Prostate gland (tissue), 2 donors: ENCODE measurements at regions not wholly inside any gene's neighbourhood (a gene's known extent, or its start where the extent isn't known, plus 50 kb on each side); places are given as distances from the start of the nearest gene placed in this dataset.
A peak's percentile ranks its signal among the peaks of the same experiment; 100 is the strongest.
"Not testable (repeated sequence)": the region's sequence is repeated elsewhere in the genome, so short reads cannot be mapped to it uniquely, and the experiment has no call there.

Experiments
- DNase-seq: peaks from one replicate; pipeline ENCODE4 v3.0.0-alpha.2; 2019; ENCODE audit warnings: low spot score
- H3K27ac ChIP-seq, 2 donors: fragments of 200-600 bp; sonication (generic); 2 replicates each; pipeline ENCODE4 v1.5.1; 2017 to 2019
- H3K27me3 ChIP-seq: fragments of 200-600 bp; sonication (generic); replicated peaks from 2 replicates; pipeline ENCODE4 v1.5.1; 2019; ENCODE audit not compliant: insufficient read depth
- H3K36me3 ChIP-seq, 2 donors: fragments of 200-600 bp; sonication (generic); 1 replicate in 1 of 2; 2 replicates in 1 of 2; pipeline versions ENCODE4 v1.5.1 to v1.8.1; 2017 to 2019
- H3K4me1 ChIP-seq: fragments of 200-600 bp; sonication (generic); replicated peaks from 2 replicates; pipeline ENCODE4 v1.5.1; 2019
- H3K4me3 ChIP-seq, 2 donors: fragments of 200-600 bp; sonication (generic); 2 replicates each; pipeline ENCODE4 v1.5.1; 2017 to 2019
- H3K9me3 ChIP-seq: fragments of 200-600 bp; sonication (generic); 2 replicates; pipeline ENCODE4 v1.5.1; 2017
- CTCF ChIP-seq, 4 experiments: fragments of 200-600 bp in 2 of 4; fragments of 450-650 bp in 2 of 4; sonication (generic) in 2 of 4; IDR thresholded peaks; 1 replicate in 3 of 4; 2 replicates in 1 of 4; pipeline ENCODE4 v1.5.1; 2016 to 2019; ENCODE audit warnings: antibody characterized with exemption in 4 of 4, mild to moderate bottlenecking in 2 of 4, moderate library complexity in 2 of 4
- POLR2A ChIP-seq: fragments of 450-650 bp; IDR thresholded peaks from one replicate; pipeline ENCODE4 v1.6.1; 2016; ENCODE audit warnings: antibody characterized with exemption, mild to moderate bottlenecking
- POLR2AphosphoS5 ChIP-seq: sonication (generic); formaldehyde crosslinking; IDR thresholded peaks from one replicate; pipeline ENCODE4 v1.6.1; 2017; ENCODE audit warnings: antibody characterized with exemption
- WGBS: methylation state at CpG from one replicate; pipeline ENCODE4 v1.1.5; 2018; 5-methylcytosine and 5-hydroxymethylcytosine counted together
- intact Hi-C: fragments of 100-400 bp; cut with DNase I; formaldehyde crosslinking; loops from one replicate; pipeline ENCODE4 v1.14.2; 2022

- TF ChIP-seq CTCF (IDR thresholded peaks at IDR 0.05), result no peak
- TF ChIP-seq POLR2A, result no peak
- Histone ChIP-seq H3K4me3 (no peak overlapping the region), H3K27me3 (no peaks in the 10 kb centered on the region), H3K4me1 (no peaks in the 10 kb centered on the region), H3K27ac (no peak overlapping the region), H3K9me3 (no peaks in the 10 kb centered on the region), H3K36me3 (no peaks in the 10 kb centered on the region)
- WGBS, result 26% methylated on average over 1 of the region's 1 CpG
- no peak for DNase-seq
- intact Hi-C loops, result no loop called here
Measured at GRCh38 chr5:39696672-39697398, 272.1 kb upstream of the DAB2 start.

GRCh38 chr5:39691993-39692392 lies 267.2 kb upstream of the DAB2 start:
- intact Hi-C loops, result no loop called here
- no peak for DNase-seq
- 46% methylated on average over 2 of the region's 2 CpGs for WGBS
- peak in 2 of 4 experiments; percentile 6 to 13 for TF ChIP-seq CTCF (IDR thresholded peaks at IDR 0.05)
- no peak for TF ChIP-seq POLR2AphosphoS5
- TF ChIP-seq POLR2A, result no peak
- Histone ChIP-seq H3K27me3 (no peaks in the 10 kb centered on the region), H3K9me3 (no peaks in the 10 kb centered on the region), H3K4me3 (no peak overlapping the region), H3K27ac (no peak overlapping the region), H3K4me1 (no peaks in the 10 kb centered on the region), H3K36me3 (no peaks in the 10 kb centered on the region)

GRCh38 chr5:39691136-39691535 lies 266.4 kb upstream of the DAB2 start:
- DNase-seq, result no peak
- Histone ChIP-seq H3K4me3 (no peak overlapping the region), H3K9me3 (no peaks in the 10 kb centered on the region), H3K27ac (no peak overlapping the region), H3K36me3 (no peaks in the 10 kb centered on the region), H3K27me3 (no peaks in the 10 kb centered on the region), H3K4me1 (no peaks in the 10 kb centered on the region)
- TF ChIP-seq CTCF (IDR thresholded peaks at IDR 0.05) (no peak), POLR2AphosphoS5 (no peak), POLR2A (no peak)
- WGBS, result 42% methylated on average over 1 of the region's 1 CpG
- intact Hi-C loops, result no loop called here

- no peaks in the 10 kb centered on the region for H3K4me1 ChIP-seq
- DNase-seq, result no peak
- no peaks in the 10 kb centered on the region for H3K9me3 ChIP-seq
- H3K27me3 ChIP-seq, result no peaks in the 10 kb centered on the region
- H3K36me3 ChIP-seq, result no peaks in the 10 kb centered on the region
- H3K4me3 ChIP-seq, result no peak overlapping the region
- intact Hi-C loops, result no loop called here
- TF ChIP-seq POLR2A (no peak), CTCF (IDR thresholded peaks at IDR 0.05) (no peak), POLR2AphosphoS5 (no peak)
- H3K27ac ChIP-seq, result no peak overlapping the region
Measured at GRCh38 chr5:39689919-39690318, 265.1 kb upstream of the DAB2 start.

- H3K9me3 ChIP-seq, H3K27me3 ChIP-seq, H3K27ac ChIP-seq, H3K36me3 ChIP-seq, DNase-seq, H3K4me1 ChIP-seq, intact Hi-C loops, H3K4me3 ChIP-seq: not testable (repeated sequence)
- 95% methylated on average over 8 of the region's 8 CpGs for WGBS
Measured at GRCh38 chr5:39687924-39688323, 263.1 kb upstream of the DAB2 start.
